H1 (cell line): ENCODE measurements at regions not wholly inside any gene's neighbourhood (a gene's known extent, or its start where the extent isn't known, plus 50 kb on each side); places are given as distances from the start of the nearest gene placed in this dataset.

Experiments
- CREB1 ChIP-seq: IDR thresholded peaks from 2 replicates; pipeline ENCODE4 v1.6.1; 2012; ENCODE audit warnings: inconsistent platforms
- EZH2 ChIP-seq: fragments of 200-600 bp; sonication (generic); IDR thresholded peaks from 2 replicates; pipeline ENCODE4 v1.7.1; 2012; ENCODE audit warnings: low read depth, mild to moderate bottlenecking, moderate library complexity, low read length, inconsistent platforms; ENCODE audit not compliant: severe bottlenecking
- POLR2A ChIP-seq, 2 experiments: IDR thresholded peaks; 1 replicate in 1 of 2; 2 replicates in 1 of 2; pipeline ENCODE4 v1.6.1; 2011; ENCODE audit warnings: low read depth in 2 of 2, low read length in 2 of 2, mild to moderate bottlenecking in 2 of 2; ENCODE audit errors: control extremely low read depth in 1 of 2
- RAD21 ChIP-seq, 2 experiments: IDR thresholded peaks in 1 of 2; conservative IDR thresholded peaks in 1 of 2; 2 replicates each; pipeline ENCODE4 v1.6.1; 2011; ENCODE audit warnings: low read depth in 2 of 2, low read length in 2 of 2, improper control_type of control experiment in 1 of 2, inconsistent platforms in 1 of 2, mild to moderate bottlenecking in 1 of 2, moderate library complexity in 1 of 2
- SIN3A ChIP-seq, 2 experiments: IDR thresholded peaks in 1 of 2; conservative IDR thresholded peaks in 1 of 2; 2 replicates each; pipeline ENCODE4 v1.6.1; 2011 to 2012; ENCODE audit warnings: low read length in 2 of 2, improper control_type of control experiment in 1 of 2, low read depth in 1 of 2, mild to moderate bottlenecking in 1 of 2
- TAF1 ChIP-seq: IDR thresholded peaks from 2 replicates; pipeline ENCODE4 v1.6.1; 2011; ENCODE audit warnings: mild to moderate bottlenecking, low read depth, low read length
- YY1 ChIP-seq: IDR thresholded peaks from 2 replicates; pipeline ENCODE4 v1.6.1; 2011; ENCODE audit warnings: low read depth, mild to moderate bottlenecking, low read length
- TF ChIP-seq, protein P1 (sequence below), 3 experiments: IDR thresholded peaks; 1 replicate in 2 of 3; 2 replicates in 1 of 3; pipeline versions ENCODE4 v1.5.1 to v1.6.1; 2011; ENCODE audit warnings: low read length in 3 of 3, mild to moderate bottlenecking in 3 of 3, inconsistent platforms in 2 of 3, low read depth in 1 of 3, moderate library complexity in 1 of 3; ENCODE audit not compliant: insufficient read depth in 1 of 3; ENCODE audit errors: control extremely low read depth in 1 of 3

DNA sequence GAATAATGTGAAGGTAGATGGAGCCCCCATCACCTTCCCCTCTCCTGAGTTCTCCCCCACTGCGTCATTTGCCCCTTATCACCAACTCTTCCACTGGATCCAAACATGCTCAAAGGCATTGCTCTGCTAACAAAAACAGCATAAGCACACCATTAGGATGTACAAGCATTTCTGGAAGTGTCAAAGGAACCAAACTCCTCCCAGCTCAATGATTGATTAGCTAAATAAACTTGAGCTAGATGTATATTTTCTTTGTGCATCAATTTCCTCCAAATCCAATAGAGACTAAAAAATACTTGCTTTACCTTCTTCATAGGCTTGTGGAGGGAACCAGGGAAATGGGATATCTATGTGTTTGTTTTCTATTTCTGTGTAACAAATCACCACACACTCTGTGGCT, 248.4 kb upstream of the JARID2 start:
- TF ChIP-seq SIN3A (conservative IDR thresholded peaks at IDR 0.05 in 1 of 2, IDR thresholded peaks at IDR 0.05 in 1 of 2; ENCODE audit: low read depth in 1 of 2, low read length in 2 of 2) (no peak), CREB1 (no peak), YY1 (no peak), EZH2 (no peak), TAF1 (no peak), POLR2A (IDR thresholded peaks at IDR 0.05; ENCODE audit: control extremely low read depth in 1 of 2, low read depth in 2 of 2, low read length in 2 of 2) (no peak), RAD21 (IDR thresholded peaks at IDR 0.05 in 1 of 2, conservative IDR thresholded peaks at IDR 0.05 in 1 of 2; ENCODE audit: low read depth in 2 of 2, low read length in 2 of 2) (no peak)
- TF ChIP-seq, protein P1, sequence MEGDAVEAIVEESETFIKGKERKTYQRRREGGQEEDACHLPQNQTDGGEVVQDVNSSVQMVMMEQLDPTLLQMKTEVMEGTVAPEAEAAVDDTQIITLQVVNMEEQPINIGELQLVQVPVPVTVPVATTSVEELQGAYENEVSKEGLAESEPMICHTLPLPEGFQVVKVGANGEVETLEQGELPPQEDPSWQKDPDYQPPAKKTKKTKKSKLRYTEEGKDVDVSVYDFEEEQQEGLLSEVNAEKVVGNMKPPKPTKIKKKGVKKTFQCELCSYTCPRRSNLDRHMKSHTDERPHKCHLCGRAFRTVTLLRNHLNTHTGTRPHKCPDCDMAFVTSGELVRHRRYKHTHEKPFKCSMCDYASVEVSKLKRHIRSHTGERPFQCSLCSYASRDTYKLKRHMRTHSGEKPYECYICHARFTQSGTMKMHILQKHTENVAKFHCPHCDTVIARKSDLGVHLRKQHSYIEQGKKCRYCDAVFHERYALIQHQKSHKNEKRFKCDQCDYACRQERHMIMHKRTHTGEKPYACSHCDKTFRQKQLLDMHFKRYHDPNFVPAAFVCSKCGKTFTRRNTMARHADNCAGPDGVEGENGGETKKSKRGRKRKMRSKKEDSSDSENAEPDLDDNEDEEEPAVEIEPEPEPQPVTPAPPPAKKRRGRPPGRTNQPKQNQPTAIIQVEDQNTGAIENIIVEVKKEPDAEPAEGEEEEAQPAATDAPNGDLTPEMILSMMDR (IDR thresholded peaks at IDR 0.05; ENCODE audit: control extremely low read depth in 1 of 3, insufficient read depth in 1 of 3, low read depth in 1 of 3, low read length in 3 of 3) = no peak
